Stimulated activated CD8-positive, alpha-beta memory T cell treated with anti-CD3 and anti-CD28 coated beads, Interleukin-4, amount 100 ng/mL, for 24 hours (primary cell): ENCODE measurements at regions not wholly inside any gene's neighbourhood (a gene's known extent, or its start where the extent isn't known, plus 50 kb on each side); places are given as distances from the start of the nearest gene placed in this dataset.
"Not testable (repeated sequence)": the region's sequence is repeated elsewhere in the genome, so short reads cannot be mapped to it uniquely, and the experiment has no call there.

Experiments
- DNase-seq: peaks from one replicate; pipeline ENCODE4 v3.0.0-alpha.2; 2020; ENCODE audit warnings: low read depth

DNA sequence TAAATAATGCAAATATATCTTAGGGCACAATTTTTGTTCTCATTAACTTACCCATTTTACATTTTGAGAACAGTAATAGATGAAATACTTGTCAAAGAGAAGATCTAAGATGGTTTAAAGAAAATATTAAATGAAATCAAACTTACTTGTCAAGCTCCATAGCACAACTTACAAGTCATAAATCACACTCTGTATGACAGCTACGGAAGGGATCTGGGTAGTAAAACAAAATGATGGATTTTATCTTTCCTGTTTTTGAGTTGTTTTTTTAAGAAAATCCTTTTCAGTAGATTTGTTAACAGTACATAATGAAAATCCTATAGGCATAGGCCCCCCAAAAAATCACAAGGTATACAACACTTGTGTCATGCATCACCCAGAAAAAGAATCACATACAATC lies 84.4 kb upstream of the ANTXRL start:
- DNase-seq: not testable (repeated sequence)

DNA sequence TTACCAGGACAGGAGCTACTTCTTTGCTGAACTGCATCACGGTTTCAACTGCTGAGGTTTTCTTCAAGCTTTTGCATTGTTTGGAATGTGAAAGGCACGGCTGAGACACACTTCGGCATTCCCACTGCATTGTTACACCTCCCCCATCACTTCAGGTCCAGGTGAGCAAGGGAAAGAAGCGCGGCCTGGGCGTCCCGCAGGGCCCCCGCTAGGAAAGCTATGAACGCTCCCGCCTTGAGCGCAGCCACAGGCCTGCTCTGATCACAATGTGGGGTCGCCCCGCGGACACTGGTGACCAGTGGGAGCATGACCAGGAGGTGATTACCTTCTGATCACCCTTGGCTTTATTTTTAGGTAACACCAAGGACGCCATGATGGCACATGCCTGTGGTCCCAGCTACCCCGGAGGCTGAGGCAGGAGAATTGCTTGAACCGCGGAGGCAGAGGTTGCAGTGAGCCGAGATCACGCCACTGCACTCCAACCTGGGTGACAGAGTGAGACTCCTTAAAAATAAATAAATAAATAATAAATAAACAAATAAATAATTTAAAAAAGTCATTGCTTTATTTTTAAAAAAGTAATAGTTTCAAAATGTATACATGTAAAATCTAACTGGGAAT lies 82.2 kb upstream of the ANTXRL start:
- DNase-seq: not testable (repeated sequence)

GRCh38 chr10:46210427-46210826 lies 76.4 kb upstream of the ANTXRL start:
- not testable (repeated sequence) for DNase-seq

DNA sequence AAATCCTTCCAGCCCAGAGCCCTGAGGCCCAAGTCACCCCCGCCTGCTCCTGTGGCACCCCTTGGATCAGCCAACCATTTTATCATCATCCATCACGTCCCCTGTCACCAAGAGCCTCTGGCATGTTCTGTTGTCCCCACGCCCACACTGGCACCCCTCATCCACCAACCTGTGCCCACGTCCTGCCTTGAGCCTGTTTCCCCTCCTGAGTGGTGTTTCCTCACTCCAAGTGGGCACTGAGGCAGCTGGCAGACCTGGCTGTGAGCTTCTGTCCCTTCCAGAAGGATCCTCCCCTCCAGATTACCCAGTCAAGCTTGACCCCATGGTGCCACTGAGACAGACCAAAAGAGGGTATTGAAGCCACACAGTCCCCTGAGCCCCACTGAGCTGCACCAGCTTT lies 71.4 kb upstream of the ANTXRL start:
- DNase-seq: no peak

GRCh38 chr10:46216003-46216634 lies 70.7 kb upstream of the ANTXRL start:
- DNase-seq: no peak

DNA sequence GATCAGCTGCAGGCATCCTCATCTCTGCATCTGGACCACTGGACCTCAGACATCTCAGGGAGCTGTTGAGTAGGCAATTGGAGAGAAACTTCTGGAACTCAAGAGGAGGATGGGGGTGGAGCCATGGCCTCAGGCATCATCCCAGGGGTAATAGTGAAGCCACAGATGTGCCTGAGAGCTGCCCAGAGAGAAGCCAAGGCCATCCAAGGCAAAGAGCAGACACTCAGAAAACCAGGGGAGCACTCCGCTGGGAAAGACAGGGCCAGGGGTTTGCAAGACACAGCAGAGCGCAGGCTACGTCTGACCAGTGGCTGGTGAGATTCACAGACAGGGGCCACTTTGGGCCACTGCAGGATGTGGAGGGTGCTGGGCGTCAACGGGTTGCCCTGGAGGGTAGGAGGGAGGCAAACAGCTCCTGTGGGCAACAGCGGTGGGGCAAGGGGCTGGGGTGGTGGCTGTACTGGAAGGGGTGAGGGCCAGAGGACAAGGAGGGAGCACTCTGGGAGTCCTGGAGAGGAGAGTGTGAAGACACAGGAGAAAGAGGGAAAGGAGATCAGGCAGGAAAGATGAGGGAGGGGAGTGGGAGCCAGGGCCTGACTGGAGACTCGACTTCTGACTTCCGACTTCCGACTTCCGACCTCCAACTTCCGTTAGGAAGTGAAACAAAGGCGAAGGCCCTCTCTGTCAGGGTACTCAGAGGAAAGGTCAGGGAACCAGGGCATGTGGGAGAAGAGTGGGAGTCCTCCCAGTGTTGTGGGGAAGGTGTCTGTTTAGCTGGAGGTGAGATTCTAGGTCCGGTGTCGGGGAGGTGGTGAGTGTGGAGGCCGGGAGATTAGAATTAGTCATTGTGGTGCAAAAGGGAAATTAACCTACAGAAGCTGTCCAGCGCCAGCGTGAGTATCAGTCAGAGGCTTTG lies 69.7 kb upstream of the ANTXRL start:
- no peak for DNase-seq

- DNase-seq: no peak
Measured at GRCh38 chr10:46217752-46218453, 68.9 kb upstream of the ANTXRL start.

GRCh38 chr10:46218921-46219320 lies 67.9 kb upstream of the ANTXRL start:
- DNase-seq: no peak

DNA sequence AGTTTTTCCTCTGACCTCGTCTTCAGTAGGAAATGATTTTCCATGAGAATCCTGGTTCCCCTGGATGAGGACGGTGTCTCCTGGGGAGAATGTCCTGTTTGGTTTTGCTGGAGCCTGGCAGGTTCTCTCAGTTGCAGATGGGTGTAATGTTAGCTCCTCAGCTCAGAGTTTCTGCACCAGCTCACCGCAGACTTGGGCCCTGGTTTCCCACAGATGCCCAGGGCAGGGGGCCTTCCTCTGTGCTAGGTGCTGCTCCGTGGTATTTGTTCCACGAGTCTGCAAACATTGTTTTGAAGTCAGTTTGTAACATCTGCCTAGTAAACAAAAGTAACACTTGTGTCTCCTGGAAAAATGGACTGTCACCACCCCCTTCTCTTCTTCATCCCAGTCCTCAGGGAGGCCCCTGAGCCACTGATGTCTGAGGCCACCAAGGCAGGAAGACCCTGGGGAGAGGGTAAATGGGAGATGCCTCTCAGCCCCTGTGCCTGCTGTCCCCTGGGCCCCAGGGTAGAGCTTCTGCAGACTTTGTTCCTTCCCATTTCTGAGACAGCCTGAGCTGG lies 67.3 kb upstream of the ANTXRL start:
- not testable (repeated sequence) for DNase-seq

- no peak for DNase-seq
Measured at GRCh38 chr10:46220187-46220586, 66.6 kb upstream of the ANTXRL start.

- no peak for DNase-seq
Measured at GRCh38 chr10:46220872-46221538, 65.8 kb upstream of the ANTXRL start.

GRCh38 chr10:46222364-46222935 lies 64.3 kb upstream of the ANTXRL start:
- DNase-seq: no peak

DNA sequence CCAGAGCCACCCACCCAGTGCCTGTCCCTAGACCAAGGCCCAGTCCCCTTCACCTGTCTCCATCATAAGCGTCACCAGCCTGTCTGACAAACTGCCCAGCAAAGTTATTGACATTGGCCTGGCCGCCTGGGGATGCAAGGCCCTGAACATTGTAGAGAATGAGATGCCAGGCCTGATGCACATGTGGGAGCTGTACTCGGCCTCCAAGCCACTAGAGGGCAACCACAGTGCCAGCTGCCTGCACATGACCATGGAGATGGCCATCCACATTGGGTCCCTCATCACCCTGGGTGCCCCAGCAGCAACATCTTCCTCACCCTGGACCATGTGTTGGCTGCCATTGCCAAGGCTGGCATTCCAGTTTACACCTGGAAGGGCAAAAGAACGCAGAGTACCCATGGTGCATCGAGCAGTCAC lies 63.7 kb upstream of the ANTXRL start:
- no peak for DNase-seq

- DNase-seq: no peak
Measured at GRCh38 chr10:46223626-46224413, 63.0 kb upstream of the ANTXRL start.

- no peak for DNase-seq
Measured at GRCh38 chr10:46224414-46224682, 62.4 kb upstream of the ANTXRL start.

DNA sequence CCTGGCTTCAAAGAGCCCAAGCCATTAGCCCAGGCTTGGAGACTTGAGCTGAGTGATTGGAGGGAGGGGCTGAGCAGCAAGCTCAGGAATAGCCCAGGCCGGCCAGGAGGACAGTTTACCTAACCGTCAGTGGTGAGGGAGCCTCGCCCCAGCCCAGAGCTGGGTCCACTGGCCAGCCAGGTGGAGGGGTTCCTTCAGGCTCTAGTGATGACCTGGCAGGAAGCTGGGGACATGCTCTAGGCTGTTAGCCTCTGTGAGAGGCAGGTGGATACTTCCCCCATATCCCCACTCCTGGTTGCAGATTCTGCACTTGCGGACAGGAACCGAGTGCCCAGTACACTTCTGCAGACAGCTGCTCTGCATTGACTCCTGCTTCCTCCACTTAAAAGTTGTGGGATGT lies 61.2 kb upstream of the ANTXRL start:
- DNase-seq: no peak

GRCh38 chr10:46226232-46226631 lies 60.6 kb upstream of the ANTXRL start:
- DNase-seq: no peak

DNA sequence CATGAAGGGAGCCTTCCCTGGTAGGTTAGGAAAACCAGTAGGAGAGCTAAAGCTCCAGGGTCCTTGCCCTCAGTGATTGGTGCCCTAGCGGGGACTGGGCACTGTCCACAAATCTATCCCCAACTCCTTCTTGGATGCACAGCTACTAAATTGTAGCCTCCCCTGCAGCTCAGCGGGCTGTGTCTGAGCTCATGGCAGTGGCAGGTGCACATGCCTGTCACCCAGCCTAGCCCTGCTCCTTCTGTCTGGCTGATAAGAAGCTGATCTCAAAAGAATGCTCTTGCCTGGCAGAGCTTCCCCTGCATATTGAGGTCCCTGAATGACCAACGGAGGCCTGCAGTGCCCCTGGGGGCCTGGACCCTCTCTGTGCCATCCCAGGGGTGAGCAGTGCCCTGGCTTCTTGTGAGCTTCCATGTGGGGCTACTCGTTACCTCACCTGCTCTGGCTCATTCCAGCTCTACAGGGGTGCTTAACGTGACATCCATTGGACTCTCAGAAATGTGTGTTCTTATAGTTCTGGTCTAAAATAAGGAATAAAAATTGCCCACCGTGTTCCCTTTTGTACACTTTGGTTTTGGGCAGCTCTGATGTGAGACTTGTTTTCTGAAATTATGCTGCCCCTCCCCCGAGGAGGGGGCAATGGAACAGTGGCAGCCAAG lies 59.8 kb upstream of the ANTXRL start:
- no peak for DNase-seq

DNA sequence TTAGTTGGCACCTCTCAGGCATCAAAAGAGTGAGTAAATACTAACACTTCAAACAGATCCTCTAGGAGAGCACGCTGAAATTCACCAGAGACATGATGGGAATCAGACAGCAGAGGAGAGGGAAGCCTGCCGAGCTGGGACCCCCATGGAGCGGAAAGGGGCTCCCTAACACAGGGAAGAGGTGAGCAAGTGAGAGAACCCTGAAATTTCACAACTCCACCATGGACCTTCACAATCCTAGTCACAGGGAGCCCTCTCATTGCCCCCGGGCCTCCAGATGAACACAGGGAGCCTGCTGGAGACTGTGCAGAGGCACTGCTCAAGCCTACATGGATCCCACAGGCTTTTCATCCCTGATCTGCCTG lies 59.2 kb upstream of the ANTXRL start:
- DNase-seq: no peak

DNA sequence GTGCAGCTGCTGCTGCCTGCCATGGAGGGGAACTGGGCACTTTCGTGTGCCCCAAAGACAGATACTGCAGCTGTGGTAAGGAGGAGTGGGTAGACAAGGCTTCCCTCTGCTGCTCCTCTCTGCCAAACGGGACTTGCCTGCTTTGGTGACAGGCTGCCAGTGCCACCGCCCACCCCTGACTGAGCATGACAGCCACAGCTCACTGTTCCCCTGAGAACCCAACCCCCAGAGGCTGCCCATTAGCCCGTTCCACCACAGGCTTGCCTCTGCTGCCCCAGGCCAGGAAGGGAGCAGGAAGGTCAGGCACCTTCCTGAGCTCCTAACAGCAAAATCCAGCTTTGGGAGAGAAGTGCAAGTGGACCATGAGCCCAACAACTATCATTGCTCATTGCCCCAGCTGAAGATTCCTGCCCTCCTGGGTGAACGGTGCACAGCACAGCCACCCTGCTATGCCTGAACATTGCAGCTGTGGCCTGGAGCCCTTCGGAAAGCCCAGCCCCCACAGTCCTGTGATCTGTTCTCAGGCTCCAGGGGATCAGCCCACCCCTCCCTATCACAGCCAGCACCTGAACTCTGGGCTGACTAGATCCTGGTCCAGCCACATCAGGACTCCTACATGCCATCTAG lies 58.7 kb upstream of the ANTXRL start:
- DNase-seq: no peak
